ENCODE measurements at regions not wholly inside any gene's neighbourhood (a gene's known extent, or its start where the extent isn't known, plus 50 kb on each side); places are given as distances from the start of the nearest gene placed in this dataset.

DNA sequence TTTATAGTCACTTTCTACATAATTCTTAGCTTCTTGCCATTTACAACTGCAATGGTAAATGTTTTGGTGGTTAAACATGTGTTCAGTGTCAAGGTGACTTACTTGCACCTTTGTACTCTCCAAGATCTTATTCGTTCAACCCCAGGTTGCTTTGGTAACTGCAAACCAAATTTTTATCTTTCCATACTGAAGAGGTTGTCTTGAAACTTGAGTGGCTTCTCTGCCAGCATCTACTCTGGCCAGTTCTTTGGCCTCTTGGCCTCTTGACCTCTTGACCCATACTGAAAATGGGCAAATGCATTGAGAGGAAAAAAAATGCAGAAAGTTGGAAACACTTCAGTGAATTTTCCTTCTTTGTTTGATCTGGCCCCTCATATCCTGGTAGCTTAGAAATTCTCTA is 88.0 kb upstream of the LRRC7 start:
- DNase-seq = no peak

DNA sequence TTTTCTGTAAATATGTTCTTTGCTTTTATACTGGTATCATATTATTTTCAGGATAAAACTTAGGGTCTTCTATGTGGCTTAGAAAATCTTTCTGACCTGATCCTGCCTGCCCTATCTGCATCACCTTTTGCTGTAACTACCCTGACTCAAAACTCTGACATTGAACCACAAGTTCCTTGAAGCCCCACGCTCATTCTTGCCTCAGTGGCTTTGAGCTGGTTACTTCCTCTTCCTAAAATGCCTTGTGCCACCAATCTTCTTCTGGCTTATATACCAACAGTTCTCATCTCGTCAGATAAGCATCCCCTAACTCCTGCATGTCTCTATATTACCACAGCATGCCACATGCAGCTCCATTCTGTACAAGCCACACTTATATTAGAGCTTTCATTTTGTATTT is 84.5 kb upstream of the LRRC7 start:
- no peak for DNase-seq

DNA sequence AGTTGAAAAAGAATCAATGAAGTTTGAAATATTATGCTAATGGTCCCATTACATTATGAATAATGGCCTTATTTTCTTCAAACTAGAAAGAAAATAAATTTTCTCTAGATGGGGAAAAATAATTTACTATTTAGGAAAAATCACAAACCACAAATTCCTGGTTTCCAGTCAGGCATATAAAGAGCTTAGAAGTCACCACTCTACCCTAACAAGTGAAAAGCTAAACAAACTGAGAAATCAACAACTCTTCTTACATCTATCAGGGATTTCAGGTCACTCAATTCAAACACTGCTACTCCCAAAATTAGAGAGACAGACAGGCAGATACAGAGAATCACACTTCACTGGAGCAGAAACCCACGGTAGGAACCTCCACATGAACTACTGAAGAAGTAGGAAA is 82.1 kb upstream of the LRRC7 start:
- DNase-seq = no peak

DNA sequence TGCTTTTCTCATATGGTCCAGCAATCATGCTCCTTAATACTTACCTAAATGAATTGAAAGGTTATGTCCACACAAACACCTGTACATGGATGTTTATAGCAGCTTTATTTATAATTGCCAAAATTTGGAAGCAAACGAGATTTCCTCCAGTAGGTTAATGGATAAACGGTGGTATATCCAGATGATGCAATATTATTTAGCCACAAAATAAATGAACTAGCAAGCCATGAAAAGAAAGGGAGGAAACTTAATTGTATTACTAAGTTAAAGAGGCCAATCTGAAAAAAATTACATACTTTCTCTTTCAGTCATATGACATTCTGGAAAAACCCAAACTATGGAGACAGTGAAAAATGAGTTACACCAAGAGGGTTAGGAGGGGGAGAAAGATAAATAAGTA is 76.3 kb upstream of the LRRC7 start:
- no peak for DNase-seq

DNA sequence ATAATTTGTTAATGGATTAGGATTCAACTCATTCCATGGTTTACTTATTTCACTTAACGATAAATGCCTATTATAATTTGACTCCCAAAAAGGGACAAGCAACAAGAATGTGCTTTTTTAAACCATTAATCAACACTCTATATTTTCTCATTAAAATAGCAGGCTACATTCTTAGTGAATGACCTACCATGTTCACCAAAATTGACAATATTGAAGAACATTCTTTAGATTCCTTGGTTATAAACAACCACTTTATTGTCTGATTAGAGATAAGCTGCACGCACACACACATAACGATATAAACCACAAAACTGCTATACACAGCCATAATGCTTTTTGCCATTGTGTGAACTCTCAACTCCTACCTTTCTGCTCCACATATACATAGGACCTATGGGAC is 75.4 kb upstream of the LRRC7 start:
- no peak for DNase-seq

GRCh38 chr1:69494221-69494620 is 73.5 kb upstream of the LRRC7 start:
- DNase-seq = peak; percentile 77

- no peak for DNase-seq
Observed at GRCh38 chr1:69497441-69498221, 70.1 kb upstream of the LRRC7 start.

DNA sequence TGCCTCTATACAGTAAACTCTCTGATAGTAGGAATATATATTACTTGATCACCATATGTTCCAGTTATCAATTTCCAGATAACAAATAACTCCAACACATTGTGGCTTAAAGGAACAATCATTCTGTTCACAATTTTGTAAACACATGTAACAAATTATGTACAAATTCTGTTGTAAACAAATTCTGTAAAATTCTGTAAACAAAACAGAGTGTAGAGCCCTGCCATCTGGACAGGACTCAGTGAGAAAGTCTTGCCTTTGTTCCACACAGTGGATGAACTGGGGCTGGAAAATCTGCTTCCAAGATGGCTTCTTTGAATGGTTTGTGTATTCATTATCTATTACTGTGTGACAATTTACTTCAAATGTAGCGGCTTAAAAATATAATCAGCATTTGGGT is 69.0 kb upstream of the LRRC7 start:
- DNase-seq = no peak

DNA sequence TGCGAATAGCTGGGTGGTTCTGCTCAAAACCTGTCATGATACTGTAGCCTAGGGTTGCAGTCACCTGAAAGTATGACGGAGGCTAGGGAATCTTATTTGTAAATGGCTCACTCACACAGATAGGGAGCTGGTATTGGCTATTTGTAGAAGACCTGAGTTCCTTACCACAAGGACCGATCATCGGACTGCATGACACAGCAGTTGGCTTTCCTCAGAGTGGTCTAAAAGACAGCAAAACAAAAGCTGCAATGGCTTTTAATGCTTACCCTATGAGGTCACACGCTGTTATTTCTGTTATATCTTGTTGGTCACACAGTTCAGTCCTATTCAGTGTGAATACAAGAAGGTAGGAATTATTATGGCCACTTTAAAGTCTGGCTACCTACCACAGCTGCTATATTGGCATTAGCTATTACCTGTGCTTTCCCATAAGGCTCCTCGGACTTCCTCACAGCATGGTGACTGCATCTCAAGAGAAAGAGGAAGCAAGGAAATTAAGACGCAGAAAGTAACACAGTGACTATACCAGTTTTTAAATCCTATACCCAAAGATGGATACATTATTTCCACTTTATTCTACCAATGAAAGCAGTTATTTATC is 68.4 kb upstream of the LRRC7 start:
- no peak for DNase-seq

- DNase-seq = no peak
Observed at GRCh38 chr1:69502991-69503390, 64.7 kb upstream of the LRRC7 start.

GRCh38 chr1:69504730-69505252 is 62.9 kb upstream of the LRRC7 start:
- no peak for DNase-seq

- DNase-seq = no peak
Observed at GRCh38 chr1:69506311-69506710, 61.4 kb upstream of the LRRC7 start.

- no peak for DNase-seq
Observed at GRCh38 chr1:69506721-69507120, 61.0 kb upstream of the LRRC7 start.

DNA sequence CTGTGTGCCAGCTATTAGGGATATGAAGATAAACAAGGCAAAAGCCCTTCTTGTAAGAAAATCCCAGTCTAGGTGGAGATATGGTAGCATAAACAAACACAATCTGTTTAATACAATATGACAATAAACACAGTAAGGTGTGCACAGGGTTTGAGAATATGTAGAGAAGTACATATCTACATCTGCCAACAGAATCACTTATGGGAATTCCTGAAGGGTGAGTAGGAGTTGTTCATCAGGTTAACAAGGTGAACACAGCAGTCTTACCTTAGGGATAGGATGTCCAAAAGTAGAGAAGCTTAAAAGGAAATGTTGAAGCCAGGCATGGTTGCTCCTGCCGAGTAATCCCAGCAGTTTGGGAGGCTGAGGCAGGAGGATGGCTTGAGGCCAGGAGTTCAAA is 57.7 kb upstream of the LRRC7 start:
- DNase-seq = no peak

DNA sequence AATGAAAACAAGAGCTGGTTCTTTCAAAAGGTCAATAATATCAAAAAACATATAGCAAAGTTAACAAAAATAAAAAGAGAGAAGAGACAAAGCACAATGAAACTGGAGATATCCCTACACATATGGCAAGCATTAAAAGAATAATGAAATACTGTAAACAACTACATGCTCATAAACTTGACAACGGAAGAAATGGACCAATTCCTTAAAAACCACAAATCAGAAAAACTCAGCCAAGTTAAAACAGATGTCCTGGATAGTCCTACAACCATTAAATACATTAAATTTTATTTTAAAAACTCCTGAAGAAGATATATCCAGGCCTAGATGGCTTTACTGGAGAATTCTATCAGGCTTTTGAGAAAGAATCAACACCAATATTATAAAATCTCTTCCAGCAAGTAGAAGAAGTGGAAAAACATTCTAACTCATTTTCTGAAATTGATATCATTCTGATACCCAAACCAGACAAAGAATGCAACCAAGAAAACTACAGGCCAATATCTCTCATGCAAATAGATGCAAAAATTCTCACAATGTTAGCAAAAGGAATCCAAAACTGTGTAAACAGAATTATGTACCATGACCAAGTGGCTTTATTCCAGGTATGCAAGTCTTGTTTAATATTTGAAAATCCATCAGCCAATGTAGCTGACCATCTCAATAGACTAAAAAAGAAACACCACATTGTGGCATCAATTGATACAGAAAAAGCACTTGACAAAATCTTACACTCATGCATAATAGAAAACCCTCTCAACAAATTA is 56.1 kb upstream of the LRRC7 start:
- no peak for DNase-seq

DNA sequence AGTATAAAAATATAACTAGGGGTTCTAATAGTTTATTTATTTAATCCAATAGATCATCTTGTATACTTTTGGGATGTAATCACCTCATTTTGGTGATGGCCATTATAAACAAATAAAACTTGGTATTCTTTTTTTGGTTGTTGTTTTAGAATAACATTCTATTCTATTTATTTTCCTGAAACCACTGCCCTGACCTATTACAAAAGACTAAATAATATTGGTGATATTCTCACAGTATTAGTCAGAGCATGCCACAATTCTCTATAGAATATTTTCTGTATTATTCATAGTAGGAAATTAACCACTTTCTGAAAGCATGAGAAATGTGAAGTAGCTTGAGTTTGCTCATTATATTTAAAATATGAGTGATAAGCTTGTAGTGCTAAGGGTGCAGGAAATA is 54.1 kb upstream of the LRRC7 start:
- DNase-seq = no peak
